NCI-H1436 (cell line): ENCODE measurements at regions not wholly inside any gene's neighbourhood (a gene's known extent, or its start where the extent isn't known, plus 50 kb on each side); places are given as distances from the start of the nearest gene placed in this dataset.

Experiments
- DNase-seq: peaks from one replicate; lab custom pipeline; 2025; lab: John Stamatoyannopoulos, UW

DNA sequence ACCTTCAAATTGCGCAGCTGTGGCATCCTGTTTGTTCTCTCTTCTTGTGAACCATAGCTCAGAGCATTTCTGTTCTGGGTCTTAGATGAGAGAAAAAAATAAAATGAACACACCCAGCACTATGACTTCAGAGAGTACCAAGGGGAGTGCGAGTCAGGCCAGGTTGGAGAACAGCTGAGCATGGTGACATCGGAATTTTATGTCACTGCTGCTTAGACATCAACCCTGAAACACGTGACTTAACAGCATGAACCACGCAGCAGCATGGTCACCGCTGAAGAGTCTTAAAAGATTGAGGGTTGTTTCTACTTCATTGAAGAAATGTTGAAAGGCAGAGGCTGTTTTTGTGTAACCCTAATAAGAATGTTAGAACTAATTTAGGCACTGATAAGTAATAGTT, 288.8 kb upstream of the SOX11 start:
- DNase-seq: no peak

DNA sequence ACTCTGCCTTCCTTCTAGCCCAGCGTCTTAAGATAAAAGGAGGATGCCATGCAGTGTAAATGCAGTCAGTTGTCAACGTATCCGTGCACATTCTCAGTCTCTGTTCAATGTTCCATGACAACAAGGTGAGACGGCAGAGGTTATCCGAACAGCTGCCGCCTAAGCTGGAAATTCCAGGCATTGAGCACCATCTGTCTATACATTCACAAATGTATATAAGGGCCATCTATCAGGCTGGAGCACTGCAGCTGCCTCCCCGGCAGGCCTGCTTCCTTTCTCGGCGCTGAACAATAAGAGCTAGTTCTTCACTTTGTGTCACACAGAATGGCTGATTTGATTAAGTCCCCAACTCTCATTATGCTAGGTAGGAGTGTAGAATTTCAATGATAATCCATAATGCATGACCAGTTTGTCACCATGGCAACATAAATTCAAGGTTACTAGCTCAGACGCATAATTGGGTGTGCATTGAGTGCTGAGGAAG, 282.2 kb upstream of the SOX11 start:
- peak; percentile 94 for DNase-seq

DNA sequence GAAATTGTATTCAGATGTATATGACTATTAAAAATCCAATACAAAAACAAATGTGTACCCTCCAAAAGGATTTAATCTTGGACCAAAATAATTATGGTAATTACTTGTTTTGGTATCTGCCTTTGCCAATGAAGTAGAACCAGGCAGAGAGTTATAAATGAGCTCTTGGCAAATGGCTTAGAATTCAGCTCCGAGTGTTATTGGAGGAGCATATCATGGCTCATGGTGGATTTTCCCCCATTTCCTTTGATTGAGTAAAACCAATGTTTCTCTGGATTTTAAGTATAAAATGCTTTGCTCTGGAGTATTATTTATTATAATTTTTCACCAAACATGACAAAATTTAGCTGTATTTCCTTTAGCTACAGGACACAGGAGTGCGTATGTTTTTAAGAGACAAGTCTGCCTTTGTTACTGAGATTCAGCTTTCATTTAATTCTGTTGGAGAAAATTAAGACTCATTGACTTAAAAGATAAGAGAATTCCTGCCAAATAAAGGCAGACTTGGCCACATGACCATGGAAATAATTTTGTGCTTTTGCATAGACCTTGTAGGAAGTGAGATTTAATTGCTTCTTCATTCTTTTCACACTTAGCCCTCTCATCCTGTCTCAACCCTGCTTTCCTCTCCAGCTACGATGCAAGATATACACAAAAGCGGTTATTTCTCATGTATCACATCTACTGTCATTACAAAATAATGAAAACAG, 281.0 kb upstream of the SOX11 start:
- DNase-seq: peak; percentile 22

DNA sequence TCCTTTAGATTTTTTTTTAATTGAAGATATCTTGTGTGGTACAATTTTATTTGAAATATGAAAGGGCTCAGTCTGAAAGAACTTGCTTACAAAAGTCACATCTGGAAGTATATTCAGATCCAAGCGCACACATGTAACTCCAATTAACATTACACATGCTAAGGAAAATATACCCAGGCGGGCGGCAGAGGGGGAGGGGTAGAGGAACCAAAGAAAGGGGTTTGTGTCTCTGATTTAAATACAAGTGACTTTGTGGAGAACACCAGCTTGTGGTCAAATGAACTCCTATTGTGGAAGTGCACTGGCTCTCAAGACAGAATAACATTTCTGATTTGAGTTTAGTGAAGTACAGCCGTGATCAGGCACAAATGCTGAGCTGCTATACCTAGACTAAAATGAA, 280.2 kb upstream of the SOX11 start:
- DNase-seq: no peak

DNA sequence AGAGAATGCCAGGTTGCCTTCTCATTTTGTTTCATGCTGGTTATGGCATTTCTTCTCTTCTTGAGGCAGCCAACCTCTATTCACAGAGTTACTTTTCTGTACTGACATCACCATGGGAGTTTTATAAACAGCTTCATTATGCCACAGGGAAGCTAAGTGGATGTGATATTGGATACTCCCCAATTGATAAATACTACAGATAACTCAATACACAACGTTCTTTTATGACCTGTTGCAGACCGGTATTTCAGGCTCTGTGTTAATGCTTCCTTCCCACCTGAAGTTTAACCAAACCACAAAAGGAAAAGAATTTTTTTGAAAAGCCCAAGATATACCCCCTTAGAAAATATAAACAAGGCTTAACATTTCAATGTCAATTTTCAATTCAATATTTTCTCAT, 258.3 kb upstream of the SOX11 start:
- DNase-seq: no peak

DNA sequence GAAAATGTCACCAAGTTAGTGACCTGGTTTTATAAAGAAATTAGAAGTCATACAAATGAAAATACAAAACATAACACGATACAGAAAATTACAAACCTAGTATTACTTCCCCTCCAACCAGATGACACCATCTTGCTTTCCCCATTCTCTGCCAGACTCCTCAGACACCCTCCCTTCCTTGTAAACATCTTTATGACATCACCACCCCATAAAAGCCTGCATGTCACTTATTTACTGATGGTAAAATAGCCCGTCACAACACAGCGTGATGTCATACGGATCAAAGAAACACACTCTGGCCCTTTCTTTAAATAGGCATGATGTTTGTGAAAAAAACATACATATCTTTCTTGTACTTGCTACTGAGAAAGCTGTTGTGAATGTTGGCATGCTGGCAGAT, 254.8 kb upstream of the SOX11 start:
- DNase-seq: no peak

DNA sequence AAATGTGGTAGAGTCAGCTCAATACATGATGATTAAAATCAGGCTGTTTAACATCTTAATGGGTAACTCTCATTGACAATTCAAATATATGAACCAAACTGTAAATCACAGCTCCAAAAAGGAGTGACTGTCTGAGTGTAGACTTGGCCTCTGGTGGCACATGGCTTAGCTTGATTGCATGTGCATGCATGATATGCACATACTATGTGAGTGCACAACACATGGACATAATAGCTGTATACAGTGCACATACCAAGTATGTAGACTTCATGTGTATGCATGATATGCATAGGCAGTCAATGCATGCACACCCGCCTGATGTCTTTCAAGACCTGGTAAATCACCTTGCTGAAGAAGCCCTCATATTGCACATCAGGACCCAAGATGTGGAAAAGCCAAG, 252.0 kb upstream of the SOX11 start:
- no peak for DNase-seq

DNA sequence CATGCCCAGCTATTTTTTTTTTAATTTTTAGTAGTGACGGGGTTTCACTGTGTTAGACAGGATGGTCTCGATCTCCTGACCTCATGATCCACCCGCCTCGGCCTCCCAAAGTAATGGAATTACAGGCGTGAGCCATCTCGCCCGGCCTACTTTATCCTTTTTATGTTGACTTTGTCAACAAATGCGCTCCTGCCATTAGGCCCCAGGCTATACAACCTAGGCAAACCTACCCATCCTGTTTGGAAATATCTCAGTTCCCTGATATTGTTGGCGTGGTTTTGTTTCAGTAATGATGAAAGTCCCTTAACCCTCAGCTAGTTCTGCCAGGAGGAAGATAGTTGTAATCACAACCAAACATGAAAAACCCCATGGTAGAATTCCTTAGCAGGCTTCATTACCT, 249.4 kb upstream of the SOX11 start:
- no peak for DNase-seq

DNA sequence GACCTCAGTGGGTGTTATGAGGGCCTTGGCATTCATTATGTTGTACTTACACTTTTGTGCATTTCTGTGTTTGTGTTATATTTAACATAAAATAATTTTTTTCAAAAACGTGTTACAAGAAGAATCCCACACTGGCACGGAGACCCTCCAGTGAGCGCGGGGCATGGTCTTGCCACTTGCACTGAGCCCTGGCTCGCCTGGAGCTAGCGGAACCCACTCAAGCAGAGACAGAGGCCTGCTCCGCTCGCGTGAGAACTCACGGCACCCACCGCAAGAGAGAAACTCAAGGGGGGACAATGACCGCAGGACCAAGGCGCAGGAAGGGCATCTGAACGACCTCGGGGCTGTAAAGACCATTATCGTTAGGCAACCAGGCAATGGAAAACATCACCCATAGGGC, 248.0 kb upstream of the SOX11 start:
- no peak for DNase-seq

DNA sequence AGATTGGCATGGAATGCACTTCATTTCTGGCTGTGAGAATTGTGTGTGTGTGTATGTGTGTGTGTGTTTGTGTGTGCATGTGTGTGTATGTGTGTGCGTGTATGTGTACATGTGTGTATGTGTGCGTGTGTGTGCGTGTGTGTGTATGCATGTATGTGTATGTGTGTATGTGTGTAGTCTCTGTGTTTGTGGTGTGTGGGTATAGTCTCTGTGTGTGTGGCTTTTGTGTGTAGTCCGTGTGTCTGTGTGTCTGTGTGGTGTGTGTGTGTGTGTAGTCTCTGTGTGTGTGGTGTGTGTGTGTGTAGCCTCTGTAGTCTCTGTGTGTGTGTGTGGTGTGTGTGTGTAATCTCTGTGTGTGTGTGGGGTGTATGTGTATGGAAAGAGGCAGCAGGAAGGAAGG, 247.3 kb upstream of the SOX11 start:
- no peak for DNase-seq

DNA sequence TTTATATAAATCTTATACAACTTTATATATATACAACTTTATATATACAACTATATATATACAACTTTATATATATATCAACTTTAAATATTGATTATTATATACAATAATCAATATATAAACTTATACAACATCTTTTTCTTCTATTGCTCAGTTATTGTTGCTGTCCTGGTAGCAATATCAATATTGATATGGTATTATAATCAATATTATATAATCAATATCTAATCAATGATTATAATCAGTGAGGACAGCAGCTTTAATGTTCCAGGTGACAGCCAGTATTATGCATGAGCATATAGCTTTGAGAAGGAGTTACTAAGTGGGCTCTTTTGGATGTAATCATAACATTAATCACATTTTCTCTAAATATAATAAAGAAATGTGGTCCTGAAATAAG, 242.3 kb upstream of the SOX11 start:
- no peak for DNase-seq

DNA sequence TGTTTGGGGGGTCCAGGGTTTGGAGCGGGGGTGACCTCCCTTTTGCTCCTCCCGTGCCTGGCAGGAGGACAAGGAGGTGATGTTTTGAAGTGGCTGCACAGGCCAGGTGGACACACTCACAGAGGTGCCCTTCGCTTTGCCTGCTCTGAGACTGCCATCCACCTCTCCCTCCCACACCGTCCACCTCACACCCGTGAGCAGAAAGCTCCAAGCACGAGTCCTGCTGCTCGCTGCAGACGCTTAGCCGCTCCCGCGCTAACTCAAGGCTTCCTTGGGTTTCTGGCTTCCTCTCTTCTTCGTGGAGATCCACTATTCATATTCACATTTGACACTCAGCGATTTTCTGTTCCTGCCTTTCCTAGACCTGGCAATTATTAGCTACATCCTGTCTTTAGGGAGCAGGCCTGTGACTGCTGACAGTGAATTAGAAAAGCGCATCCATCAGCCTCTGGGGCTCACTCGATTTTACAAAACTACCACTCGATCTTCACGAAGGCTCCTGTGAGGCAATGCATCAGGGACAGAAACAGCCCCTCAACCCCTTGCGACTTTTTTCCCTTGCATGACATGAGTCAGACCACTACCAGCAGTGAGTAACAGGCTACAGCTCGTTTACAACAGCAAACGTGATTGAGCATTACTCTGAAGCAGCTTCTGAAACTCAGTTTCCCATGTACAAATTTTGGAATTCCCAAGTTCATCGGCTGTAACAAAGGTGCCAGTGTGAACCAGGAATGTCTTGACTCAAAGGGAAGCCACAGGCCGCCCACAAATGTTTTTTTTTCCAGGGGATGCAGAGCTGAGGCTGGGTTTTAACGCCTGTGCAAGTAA, 238.7 kb upstream of the SOX11 start:
- no peak for DNase-seq

DNA sequence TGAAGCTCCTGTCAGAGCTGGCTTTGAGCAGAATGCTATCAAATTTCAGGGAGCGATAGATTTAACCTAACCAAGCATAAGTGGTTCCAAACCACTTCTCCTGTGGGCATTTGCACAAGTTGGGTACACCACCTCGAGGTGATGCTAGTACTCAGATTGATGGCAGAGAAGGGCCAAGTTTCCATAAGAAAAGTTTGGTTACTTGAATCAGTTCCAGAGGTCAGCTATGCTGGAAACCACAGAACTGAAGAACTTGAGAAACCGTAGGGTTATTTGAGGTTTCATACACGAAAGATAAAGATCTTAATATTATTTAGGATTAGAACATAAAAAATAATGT, 238.2 kb upstream of the SOX11 start:
- DNase-seq: peak; percentile 4

DNA sequence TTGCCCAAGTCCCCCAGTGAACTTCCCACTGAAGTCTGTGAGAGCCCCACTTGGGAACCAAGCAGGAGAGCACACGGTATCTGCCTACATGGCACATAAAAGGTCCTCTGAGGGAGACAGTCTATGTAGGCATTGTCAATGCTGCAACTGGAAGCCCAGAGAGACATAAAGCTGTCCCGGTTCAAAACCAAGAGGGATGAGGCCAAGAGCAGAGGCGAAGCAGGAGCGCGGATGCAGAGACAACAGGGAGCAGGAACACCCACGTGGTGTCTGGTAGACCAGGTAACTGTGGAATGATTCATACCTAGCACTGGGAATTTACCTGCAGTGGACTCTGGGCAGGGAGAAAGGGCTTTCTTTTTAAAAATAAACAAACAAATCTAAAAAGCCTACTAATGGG, 233.1 kb upstream of the SOX11 start:
- DNase-seq: no peak

DNA sequence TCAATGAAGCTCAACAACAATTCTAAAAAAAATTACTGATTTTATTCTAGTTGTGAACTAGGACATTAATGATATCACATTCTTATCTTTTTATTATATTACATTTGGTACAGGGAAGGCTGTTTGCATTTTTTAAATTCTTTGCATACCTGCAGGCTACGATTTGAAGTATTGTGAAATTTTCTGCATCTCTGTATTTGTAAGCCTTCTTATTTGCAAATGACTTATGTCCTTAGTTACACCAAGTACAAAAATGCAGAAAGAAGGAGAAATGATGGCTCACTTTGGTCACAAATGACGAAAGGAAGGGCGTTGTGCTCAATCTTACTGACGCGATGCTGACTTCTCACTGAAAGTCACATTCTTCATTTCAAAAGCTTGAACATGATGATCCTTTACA, 227.5 kb upstream of the SOX11 start:
- no peak for DNase-seq

DNA sequence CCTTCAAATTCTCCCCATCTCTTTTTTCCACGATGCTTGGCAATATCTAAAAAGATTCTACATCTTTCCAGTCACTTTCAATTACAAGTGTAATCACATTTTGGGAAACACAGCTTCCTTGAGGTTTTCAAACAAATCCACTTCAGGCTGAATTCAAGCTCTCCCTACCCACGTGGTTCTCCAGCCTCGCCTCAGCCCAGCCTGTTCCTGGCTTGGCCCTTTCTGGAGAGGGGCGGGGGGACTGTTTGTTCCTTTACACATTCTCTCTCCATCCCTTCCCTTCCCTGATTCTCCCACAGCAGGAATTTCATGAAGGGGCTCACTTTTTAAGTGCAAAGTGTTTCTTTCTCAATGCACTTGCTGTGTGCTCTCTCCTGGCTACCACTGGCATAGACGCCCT, 226.3 kb upstream of the SOX11 start:
- no peak for DNase-seq

DNA sequence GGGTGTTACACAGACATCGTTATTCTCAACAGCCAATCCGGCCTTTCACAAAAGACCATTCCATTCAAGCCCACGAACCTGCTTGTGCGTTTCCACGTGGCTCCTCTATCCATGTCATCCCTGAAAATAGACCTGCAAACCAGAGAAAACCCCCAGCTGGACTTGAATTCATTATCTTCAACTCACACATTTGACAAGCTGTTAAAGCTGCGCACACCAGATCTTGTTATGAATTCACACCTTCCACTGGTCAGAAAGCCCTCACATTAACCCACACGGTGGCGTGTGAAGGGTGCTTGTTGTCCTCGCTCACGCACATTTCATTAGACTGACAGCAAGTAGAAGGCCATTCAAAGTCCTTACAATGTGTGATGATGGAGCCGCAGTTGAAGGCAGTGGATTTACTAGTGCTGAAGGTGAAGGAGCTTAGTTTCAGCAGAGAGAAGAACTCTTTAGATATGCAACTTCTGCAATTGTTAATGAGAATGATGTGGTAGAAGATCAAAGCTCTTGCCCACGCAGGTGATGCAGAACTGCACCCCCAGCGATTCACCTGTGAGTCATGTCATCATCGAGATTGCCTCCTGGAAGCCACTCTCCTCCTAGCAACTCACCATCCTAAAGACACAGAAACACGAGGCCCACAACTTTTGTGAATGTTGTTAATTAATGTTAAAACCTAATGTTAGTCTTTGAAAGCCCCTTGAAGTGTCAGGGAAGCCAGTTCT, 224.8 kb upstream of the SOX11 start:
- no peak for DNase-seq

DNA sequence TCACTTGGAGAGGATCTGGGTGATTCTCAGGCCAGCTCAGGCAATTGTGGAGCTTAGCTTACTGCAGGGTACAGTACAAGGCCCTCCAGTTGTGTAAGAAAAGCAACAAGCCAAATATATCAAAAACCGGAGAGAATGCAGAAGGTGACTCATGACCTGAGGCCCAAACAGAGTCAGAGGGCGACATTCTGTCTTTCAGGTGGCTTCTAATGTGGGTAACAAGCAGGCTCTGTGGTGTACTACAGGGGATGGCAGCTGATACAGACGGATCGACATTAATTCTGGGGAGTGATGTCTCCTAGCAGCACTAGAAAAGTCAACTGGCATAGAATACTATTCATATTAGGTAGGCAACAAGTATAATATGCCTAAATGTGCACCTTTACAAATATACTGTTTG, 219.5 kb upstream of the SOX11 start:
- DNase-seq: no peak

DNA sequence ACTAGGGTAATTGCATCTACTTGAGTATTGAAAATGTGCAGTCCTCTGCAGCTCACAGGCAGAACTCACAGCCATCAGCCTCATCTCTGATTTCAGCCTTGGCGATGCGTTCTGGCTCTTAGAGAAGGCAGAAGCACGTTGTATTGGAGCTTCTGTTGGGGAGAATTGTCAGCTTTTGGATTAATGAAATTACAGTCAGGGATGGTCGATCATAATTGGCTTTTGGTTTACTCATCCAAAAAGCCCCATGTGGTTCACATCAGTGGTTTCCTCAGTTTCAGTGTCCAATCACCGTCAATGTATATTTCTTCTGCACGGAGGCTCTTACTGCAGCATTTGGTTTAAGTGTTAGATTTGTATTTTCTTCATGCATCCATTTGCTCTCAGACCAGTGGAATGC, 218.5 kb upstream of the SOX11 start:
- DNase-seq: no peak

DNA sequence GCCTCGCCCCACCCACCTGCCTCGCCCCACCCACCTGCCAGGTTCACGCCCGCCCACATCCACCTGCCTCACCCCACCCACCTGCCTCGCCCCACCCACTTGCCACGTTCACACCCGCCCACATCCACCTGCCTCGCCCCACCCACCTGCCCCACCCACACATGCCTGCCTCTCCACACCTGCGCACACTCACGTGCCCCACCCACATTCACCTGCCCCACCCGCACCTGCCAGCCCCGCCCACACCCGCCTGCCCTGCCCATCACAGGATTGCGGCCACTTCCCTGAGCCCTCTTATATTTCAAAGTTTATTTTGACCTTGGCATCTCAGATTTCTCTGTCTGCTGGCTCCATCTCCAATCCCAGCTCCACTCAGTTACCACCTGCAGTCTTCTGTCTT, 217.5 kb upstream of the SOX11 start:
- no peak for DNase-seq

DNA sequence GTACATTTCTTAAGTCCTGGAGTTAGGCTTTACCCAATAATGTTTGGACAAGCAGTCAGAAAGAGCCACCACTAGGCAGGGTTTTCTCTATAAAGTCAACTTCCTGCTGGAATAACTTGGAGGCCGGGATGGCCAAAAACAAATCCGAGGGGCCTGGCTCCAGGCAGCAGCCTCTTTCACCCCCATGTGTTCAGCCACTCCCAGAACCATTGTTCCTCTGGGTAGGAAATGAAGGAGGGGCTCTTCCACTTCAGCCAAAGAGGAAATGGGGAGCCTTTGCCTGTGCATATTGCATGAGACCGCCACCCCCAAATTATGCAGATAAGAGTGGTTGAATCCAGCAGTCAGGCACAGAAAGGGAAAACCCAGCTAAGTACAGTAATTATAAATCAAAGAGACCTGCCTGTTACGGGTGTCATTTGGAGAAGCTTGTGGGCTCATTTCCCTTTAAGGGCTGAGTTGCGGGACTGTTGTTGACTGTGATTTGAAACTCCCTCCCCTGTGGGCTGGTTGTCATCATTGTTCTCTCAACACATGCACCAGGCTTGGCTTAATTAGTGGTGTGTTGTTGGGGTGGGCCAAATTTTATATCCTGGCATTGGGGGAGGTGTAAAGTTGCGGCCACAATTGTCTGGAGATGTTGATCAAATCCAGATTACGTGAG, 212.8 kb upstream of the SOX11 start:
- DNase-seq: peak; percentile 75

DNA sequence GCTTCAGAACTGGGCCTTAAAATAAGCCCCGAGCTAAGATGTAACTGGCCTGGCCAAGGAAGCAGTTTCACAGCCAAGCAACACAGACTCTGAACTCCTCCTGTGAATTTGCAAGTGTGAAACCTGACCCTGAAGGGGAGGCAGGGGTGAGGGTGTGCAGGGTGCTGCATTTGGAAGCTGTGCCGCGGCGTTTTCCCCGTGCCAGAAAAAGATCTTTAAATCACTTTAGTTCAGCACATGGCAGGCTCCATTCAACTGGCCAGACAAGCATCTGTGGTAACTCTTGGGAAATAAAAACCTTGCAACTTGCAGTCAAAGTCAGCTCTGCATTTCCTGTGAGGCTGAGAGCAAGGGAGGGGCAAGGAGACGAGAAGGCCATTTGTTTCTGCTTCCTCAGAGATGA, 209.3 kb upstream of the SOX11 start:
- DNase-seq: no peak

DNA sequence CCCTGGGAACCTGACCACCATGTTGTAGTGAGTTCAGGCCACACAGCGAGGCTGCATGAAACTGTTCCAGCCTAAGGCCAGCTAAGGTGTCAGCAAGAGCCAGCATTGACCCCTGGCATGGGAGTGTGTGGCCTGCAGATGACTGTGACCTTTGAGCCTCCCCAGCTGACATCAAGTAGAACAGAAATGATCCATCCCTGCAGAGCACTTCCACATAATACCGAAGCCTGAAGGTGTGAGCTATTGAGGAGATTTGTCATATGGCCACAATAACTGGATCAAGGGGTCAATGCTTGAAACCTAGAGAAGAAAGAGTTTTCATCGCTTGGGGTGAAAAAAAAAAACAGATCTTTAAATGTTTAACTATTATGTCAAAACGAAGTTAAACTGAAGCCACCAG, 207.3 kb upstream of the SOX11 start:
- DNase-seq: no peak
